SKM-1 (cell line): ENCODE measurements at regions not wholly inside any gene's neighbourhood (a gene's known extent, or its start where the extent isn't known, plus 50 kb on each side); places are given as distances from the start of the nearest gene placed in this dataset.

Experiments used
- DNase-seq: peaks from one replicate; lab custom pipeline; 2025; ENCODE audit not compliant: unreplicated experiment; lab: John Stamatoyannopoulos, UW

- DNase-seq: no peak
These were observed 62.7 kb downstream of the NPTX2 start for GRCh38 chr7:98679741-98680140.

- no peak for DNase-seq
These were observed 64.4 kb downstream of the NPTX2 start for GRCh38 chr7:98681511-98681910.

- DNase-seq: no peak
These were observed 64.9 kb downstream of the NPTX2 start for GRCh38 chr7:98681951-98682350.

DNA sequence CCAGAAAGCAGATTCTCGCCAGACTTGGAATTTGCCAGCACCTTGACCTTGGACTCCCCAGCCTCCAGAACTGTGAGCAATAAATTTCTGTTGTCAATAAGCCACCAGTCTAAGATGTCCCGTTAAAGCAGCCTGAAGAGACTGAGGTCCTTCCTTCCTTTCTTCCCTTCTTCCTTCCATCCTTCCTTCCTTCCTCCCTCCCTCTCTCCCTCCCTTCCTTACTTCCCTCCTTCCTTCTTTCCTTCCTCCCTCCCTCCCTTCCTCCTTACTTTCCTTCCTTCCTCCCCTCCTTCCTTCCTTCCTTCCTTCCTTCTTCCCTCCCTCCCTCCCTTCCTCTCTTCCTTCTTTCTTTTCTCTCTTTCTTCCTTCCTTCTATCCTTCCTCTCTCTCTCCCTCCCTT, 66.4 kb downstream of the NPTX2 start:
- DNase-seq: no peak

DNA sequence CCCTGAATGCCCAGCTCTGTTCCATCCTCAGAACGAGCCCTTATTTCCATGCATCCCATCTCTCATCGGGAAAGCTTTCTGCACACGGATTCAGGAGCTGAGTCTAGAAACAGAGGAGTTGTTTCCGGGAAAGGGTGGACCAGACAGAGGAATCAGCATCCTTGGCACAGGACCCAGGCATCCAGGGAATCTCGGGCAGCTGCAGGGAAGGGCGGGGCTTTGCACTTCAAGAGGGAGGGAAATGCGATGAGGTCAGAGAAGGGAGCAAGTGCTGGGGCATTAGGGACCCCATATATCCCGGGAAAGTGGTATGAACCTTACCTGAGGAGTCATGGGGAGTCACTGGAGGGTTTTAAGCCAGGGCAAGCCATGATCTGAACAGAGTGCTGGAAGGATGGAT, 68.5 kb downstream of the NPTX2 start:
- no peak for DNase-seq

DNA sequence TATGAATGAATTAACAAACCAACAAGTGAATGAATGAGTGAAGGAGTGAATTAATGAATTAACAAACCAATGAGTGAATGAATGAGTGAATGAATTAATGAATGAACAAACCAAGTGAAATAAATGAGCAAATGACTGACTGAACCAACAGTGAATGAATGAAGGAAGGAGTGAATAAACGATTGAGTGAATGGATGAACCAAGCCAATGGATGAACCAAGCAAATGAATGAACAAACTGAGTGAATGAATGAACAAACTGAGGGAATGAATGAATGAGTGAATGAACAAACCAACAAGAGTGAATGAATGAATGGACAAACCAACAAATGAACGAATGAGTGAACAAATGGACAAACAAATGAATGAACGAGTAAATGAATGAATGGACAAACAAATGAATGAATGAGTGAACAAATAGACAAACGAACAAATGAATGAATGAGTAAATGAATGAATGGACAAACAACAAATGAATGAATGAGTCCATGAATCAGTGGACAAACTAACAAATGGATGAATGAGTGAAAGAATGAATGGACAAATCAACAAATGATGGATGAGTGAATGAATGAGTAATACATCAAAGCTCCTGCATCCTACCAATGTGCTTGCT, 69.5 kb downstream of the NPTX2 start:
- no peak for DNase-seq

GRCh38 chr7:98687111-98687751, 70.1 kb downstream of the NPTX2 start:
- DNase-seq: no peak

DNA sequence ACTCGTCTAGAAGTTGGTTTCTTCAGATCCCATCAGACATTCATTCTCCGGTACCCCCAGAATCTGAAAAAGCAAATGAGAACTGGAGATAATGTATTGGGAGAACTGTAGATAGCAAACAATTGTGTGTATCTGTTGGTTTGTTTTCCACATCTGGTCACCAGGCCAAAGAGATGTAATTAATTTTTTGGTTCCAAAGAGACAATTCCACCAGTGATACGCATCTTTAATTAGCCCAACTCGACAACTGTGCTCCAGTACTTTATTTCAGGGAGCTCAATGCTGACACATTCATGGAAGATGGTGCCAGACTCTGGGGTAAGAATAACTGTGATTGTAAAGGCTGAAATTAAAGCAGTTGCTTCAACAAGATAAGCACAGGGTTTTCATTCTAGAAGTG, 74.5 kb downstream of the NPTX2 start:
- DNase-seq: no peak

- DNase-seq: no peak
These were observed 80.0 kb downstream of the NPTX2 start for GRCh38 chr7:98697083-98697482.

DNA sequence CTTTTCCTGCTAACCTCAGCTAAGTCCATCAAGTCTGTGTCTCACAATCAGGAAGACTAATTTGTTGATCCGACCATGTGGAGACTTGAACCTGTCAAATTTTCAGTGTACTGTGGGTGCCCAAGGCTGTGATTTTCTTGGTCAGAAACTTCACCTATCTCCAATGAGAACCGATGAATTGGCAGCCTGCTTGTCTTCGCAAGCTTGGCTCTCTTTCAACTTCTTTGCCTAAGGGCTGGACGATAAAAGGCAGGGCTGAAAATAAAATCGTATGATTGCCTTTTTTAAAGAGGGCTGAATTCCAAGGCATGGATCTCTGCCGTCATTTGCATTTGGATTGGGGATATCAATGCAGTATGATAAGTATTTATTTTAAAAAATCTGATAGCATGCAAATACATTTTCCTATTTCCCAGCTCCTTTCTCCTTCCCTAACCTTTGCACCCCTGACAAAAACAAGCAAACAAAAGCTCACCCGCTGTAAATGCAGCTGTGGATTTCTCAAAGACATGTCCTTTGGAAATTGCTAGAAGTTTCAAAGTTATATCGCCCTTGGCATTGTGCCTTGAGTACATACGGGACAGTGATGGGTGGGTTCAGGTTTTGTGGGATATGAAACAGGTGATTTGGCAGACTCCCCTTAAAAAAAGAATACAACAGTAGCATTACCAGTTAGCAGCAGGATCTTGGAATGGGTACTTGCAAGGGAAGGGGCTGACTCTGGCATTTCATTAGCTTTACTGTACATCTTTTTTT, 80.6 kb downstream of the NPTX2 start:
- no peak for DNase-seq

GRCh38 chr7:98698976-98699375, 81.9 kb downstream of the NPTX2 start:
- no peak for DNase-seq

GRCh38 chr7:98700533-98700932, 83.4 kb downstream of the NPTX2 start:
- no peak for DNase-seq

GRCh38 chr7:98701372-98701771, 84.3 kb downstream of the NPTX2 start:
- DNase-seq: no peak

DNA sequence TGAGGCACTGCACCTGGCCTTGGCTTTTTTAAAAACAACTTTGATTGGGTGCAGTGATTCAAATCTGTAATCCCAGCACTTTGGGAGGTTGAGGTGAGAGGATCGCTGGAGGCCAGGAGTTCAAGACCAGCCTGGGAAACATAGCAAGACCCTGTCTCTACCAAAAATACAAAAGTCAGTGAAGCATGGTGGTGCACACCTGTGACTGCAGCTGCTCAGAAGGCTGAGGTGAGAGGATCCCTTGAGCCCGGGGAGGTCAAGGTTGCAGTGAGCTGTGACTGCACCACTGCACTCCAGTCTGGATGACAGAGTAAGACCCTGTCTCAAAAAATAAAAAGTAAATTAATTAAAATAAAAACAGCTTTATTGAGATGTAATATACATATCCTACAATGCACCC, 84.9 kb downstream of the NPTX2 start:
- DNase-seq: no peak

DNA sequence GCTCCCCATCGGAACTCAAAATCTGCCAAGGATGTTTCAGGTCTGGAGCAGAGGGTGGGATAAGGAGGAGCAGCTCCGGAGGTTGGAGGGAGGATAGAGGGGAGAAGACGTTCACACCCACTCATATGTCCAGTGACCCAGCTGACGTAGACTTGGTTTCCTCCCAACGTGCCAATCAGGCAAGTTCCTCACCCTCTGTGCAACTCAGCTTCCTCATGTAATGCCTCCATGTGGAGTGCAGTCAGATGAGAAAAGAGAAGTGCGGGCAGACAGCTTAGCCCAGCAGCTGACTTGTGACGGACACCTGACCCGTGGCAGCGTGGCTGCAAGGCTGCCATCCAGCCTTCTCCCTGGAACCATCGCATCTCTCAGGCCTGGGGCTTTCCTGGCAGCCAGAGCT, 86.8 kb downstream of the NPTX2 start:
- no peak for DNase-seq

GRCh38 chr7:98705626-98706025, 88.5 kb downstream of the NPTX2 start:
- no peak for DNase-seq

- no peak for DNase-seq
These were observed 90.0 kb downstream of the NPTX2 start for GRCh38 chr7:98707076-98707475.

GRCh38 chr7:98711945-98712344, 94.9 kb downstream of the NPTX2 start:
- DNase-seq: no peak

DNA sequence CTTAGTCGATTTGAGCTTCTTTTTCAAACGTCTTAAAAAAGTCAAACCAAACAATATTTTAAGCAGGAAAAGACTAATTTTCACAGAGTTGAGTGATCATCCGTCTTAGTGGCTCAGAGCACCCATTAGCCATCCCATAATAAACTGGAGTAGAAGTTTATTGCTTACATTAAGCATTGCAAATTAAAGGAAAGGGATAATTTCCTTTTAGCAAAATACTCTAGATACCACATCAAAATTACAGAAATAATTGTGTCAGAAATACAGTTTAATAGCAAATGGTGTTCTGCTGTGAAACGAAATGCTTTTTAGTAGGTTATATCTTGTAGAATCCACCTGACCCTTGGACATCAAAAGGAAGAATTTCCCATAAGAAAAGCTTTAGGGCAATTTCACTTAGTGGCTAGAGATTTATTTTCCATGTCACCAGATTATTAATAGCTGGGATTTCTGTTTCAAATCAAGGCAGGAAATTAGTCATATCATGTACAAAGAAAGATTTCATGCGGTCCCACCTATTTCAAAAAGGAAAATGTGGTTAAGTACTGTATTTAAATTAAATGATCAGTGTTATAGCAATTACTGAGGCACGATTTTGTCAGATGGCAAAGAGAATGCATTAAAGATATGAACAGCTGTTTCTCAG, 96.2 kb downstream of the NPTX2 start:
- no peak for DNase-seq

DNA sequence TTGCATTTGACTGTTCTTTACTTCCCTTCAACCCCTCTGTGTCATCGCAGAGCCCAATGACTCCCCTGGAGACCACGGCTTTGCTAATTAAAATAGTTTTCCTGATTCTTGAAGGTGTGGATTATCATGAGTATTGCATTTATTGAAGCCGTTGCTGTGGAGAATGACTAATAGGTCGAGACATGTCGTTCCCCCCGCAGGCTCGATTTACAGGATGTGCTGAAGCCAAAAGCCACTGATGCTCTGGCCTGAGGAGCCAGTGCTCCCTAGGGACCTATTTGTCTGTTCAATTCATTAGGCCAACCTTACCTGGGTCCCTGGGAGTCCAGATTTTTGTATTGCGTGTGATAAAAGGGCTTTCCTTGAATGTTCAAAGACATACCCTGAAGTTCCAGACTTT, 102.3 kb downstream of the NPTX2 start:
- no peak for DNase-seq

DNA sequence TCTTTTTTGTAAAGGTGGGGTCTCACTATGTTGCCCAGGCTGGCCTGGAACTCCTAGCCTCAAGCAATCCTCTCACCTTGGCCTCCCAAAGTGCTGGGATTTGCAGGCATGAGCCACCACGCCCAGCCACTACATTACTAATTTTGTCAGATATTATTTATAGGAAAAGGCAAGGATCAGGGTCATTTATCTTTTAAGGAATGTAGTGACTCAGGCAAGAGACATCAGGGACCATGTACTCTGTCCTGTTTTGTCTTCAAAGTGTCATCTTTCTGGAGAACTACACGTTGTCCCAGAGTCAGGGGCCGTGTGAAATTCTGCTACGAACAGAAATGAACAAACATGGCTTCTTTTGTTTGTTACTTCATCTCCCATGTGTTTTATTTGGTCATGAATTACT, 105.3 kb downstream of the NPTX2 start:
- DNase-seq: no peak

- DNase-seq: no peak
These were observed 107.5 kb downstream of the NPTX2 start for GRCh38 chr7:98724591-98724990.
